WTC11 (cell line): ENCODE measurements at regions not wholly inside any gene's neighbourhood (a gene's known extent, or its start where the extent isn't known, plus 50 kb on each side); places are given as distances from the start of the nearest gene placed in this dataset.
"Not testable (repeated sequence)": the region's sequence is repeated elsewhere in the genome, so short reads cannot be mapped to it uniquely, and the experiment has no call there.

ENCODE experiments used
- ATAC-seq: fragments of 200-7000 bp; cut with Tn5 transposase; 2 replicates; pipeline ENCODE4 v1.10.0; 2021; ENCODE audit warnings: mild to moderate bottlenecking, moderate library complexity
- CTCF ChIA-PET: fragments of 300-600 bp; sonication (Branson Sonifier 250); formaldehyde crosslinking; loops from one replicate; lab custom pipeline; 2021; ENCODE audit warnings: antibody characterized with exemption; lab: Charles Lee
- POLR2A ChIA-PET: fragments of 350-600 bp; sonication (Branson Sonifier 250); formaldehyde crosslinking; loops from one replicate; lab custom pipeline; 2021; ENCODE audit warnings: antibody characterized with exemption; lab: Charles Lee
- DNase-seq: peaks from one replicate; pipeline ENCODE4 v3.0.0; 2021; ENCODE audit warnings: low spot score
- H3K27ac Mint-ChIP-seq: 2 replicates; pipeline ENCODE4 v1.8.0; 2021; ENCODE audit warnings: mixed read lengths
- H3K27me3 Mint-ChIP-seq: 2 replicates; pipeline ENCODE4 v1.8.0; 2021; ENCODE audit warnings: low read depth, mild to moderate bottlenecking, moderate library complexity, mixed read lengths
- H3K36me3 Mint-ChIP-seq: 2 replicates; pipeline ENCODE4 v1.8.0; 2021; ENCODE audit warnings: mixed read lengths
- H3K4me1 Mint-ChIP-seq: 2 replicates; pipeline ENCODE4 v1.8.0; 2022; ENCODE audit warnings: mixed read lengths
- H3K4me3 Mint-ChIP-seq: 2 replicates; pipeline ENCODE4 v1.8.0; 2021; ENCODE audit warnings: mild to moderate bottlenecking, moderate library complexity, mixed read lengths
- H3K9me3 Mint-ChIP-seq: 2 replicates; pipeline ENCODE4 v1.8.0; 2021; ENCODE audit warnings: mixed read lengths
- ATF6 ChIP-seq: sonication (generic); formaldehyde crosslinking; IDR thresholded peaks from 2 replicates; pipeline ENCODE4 v1.8.1; 2023; ENCODE audit warnings: mild to moderate bottlenecking, missing genetic modification reagents
- CBFB ChIP-seq: sonication (generic); formaldehyde crosslinking; IDR thresholded peaks from 2 replicates; pipeline ENCODE4 v1.8.1; 2022; ENCODE audit warnings: mild to moderate bottlenecking, low read depth, missing genetic modification reagents
- E2F4 ChIP-seq: sonication (generic); formaldehyde crosslinking; IDR thresholded peaks from 2 replicates; pipeline ENCODE4 v1.8.1; 2022; ENCODE audit warnings: low read depth, mild to moderate bottlenecking, moderate library complexity, missing genetic modification reagents, borderline replicate concordance
- FOXK1 ChIP-seq: sonication (generic); formaldehyde crosslinking; IDR thresholded peaks from 2 replicates; pipeline ENCODE4 v1.8.0; 2022; ENCODE audit warnings: mild to moderate bottlenecking, moderate library complexity, missing genetic modification reagents
- GRHL2 ChIP-seq: fragments of 250-450 bp; sonication (Bioruptor Pico); IDR thresholded peaks from 2 replicates; pipeline ENCODE4 v1.8.0; 2022; ENCODE audit warnings: mild to moderate bottlenecking, moderate library complexity; ENCODE audit not compliant: insufficient replicate concordance, severe bottlenecking
- IRF2 ChIP-seq: sonication (generic); formaldehyde crosslinking; IDR thresholded peaks from 2 replicates; pipeline ENCODE4 v1.8.0; 2022; ENCODE audit warnings: low read depth, missing genetic modification reagents, borderline replicate concordance
- MAX ChIP-seq: sonication (generic); formaldehyde crosslinking; IDR thresholded peaks from 2 replicates; pipeline ENCODE4 v1.8.0; 2022; ENCODE audit warnings: mild to moderate bottlenecking, missing genetic modification reagents
- MXD4 ChIP-seq: fragments of 250-450 bp; sonication (Bioruptor Pico); IDR thresholded peaks from 2 replicates; pipeline ENCODE4 v1.8.0; 2021; ENCODE audit warnings: mild to moderate bottlenecking, moderate library complexity, borderline replicate concordance
- STAT6 ChIP-seq: sonication (generic); formaldehyde crosslinking; conservative IDR thresholded peaks from 2 replicates; pipeline ENCODE4 v1.8.1; 2023; ENCODE audit warnings: mild to moderate bottlenecking, low read depth, missing genetic modification reagents, moderate library complexity
- ZNF138 ChIP-seq: sonication (generic); formaldehyde crosslinking; conservative IDR thresholded peaks from 2 replicates; pipeline ENCODE4 v1.8.1; 2022; ENCODE audit warnings: mild to moderate bottlenecking, moderate library complexity, missing genetic modification reagents
- ZNF219 ChIP-seq: sonication (generic); formaldehyde crosslinking; IDR thresholded peaks from 2 replicates; pipeline ENCODE4 v1.8.0; 2023; ENCODE audit warnings: missing genetic modification reagents, mild to moderate bottlenecking, borderline replicate concordance
- ZNF423 ChIP-seq: fragments of 250-450 bp; sonication (Bioruptor Pico); IDR thresholded peaks from 2 replicates; pipeline ENCODE4 v2.1.2; 2022; ENCODE audit warnings: mild to moderate bottlenecking, moderate library complexity
- ZNF425 ChIP-seq: fragments of 250-450 bp; sonication (Bioruptor Pico); conservative IDR thresholded peaks from 2 replicates; pipeline ENCODE4 v1.9.0; 2021; ENCODE audit warnings: mild to moderate bottlenecking

GRCh38 chr18:35904389-35905037 is 68.0 kb upstream of the RMP24 start (continued):
- TF ChIP-seq GRHL2 (CRISPR knock-in tag): no peak

GRCh38 chr18:35905436-35905835 is 67.0 kb upstream of the RMP24 start:
- Mint-ChIP-seq H3K27ac (no peak overlapping the region), H3K27me3 (no peaks in the 10 kb centered on the region), H3K9me3 (peaks cover 11% of the 10 kb centered on the region)
- POLR2A ChIA-PET: no interaction called here
- no peak for ATAC-seq
- TF ChIP-seq MAX (CRISPR knock-in tag): no peak
- TF ChIP-seq ZNF138 (CRISPR knock-in tag): no peak
- no peak for TF ChIP-seq ZNF425 (CRISPR knock-in tag)
- no peak for TF ChIP-seq ATF6 (CRISPR knock-in tag)
- no peak for TF ChIP-seq ZNF423 (CRISPR knock-in tag)
- no peak for TF ChIP-seq STAT6 (CRISPR knock-in tag)
- TF ChIP-seq MXD4 (CRISPR knock-in tag): no peak
- no peak for TF ChIP-seq IRF2 (CRISPR knock-in tag)
- no peak for TF ChIP-seq CBFB (CRISPR knock-in tag)
- no peak for TF ChIP-seq FOXK1 (CRISPR knock-in tag)
- TF ChIP-seq E2F4 (CRISPR knock-in tag): no peak
- no peak for TF ChIP-seq ZNF219 (CRISPR knock-in tag)
- TF ChIP-seq, all 79 proteins: peak for 0
- Mint-ChIP-seq H3K4me1 (peaks cover 12% of the 10 kb centered on the region), H3K36me3 (peaks cover 59% of the 10 kb centered on the region), H3K4me3 (no peak overlapping the region)
- CTCF ChIA-PET: interaction anchor here (1.0 kb wide), 1 partner anchor 45 kb away, joined by 3 read pairs; no protein-coding TSS in a partner anchor
- no peak for DNase-seq

GRCh38 chr18:35906291-35906690 is 66.2 kb upstream of the RMP24 start:
- ATAC-seq: not testable (repeated sequence)
- peaks cover 59% of the 10 kb centered on the region for H3K36me3 Mint-ChIP-seq

More at GRCh38 chr18:35906291-35906690, 66.2 kb upstream of the RMP24 start:
- CTCF ChIA-PET, DNase-seq, H3K9me3 Mint-ChIP-seq, H3K27ac Mint-ChIP-seq, H3K27me3 Mint-ChIP-seq, H3K4me3 Mint-ChIP-seq, POLR2A ChIA-PET: not testable (repeated sequence)
- peaks cover 12% of the 10 kb centered on the region for H3K4me1 Mint-ChIP-seq
